Ammon's horn (tissue), 1 donor: ENCODE measurements at regions not wholly inside any gene's neighbourhood (a gene's known extent, or its start where the extent isn't known, plus 50 kb on each side); places are given as distances from the start of the nearest gene placed in this dataset.
A peak's percentile ranks its signal among the peaks of the same experiment; 100 is the strongest.
"Not testable (repeated sequence)": the region's sequence is repeated elsewhere in the genome, so short reads cannot be mapped to it uniquely, and the experiment has no call there.

Experiments
- DNase-seq: peaks from one replicate; pipeline ENCODE4 v3.0.0-alpha.2; 2016; ENCODE audit warnings: low spot score

GRCh38 chr7:115557296-115557695 lies 473.3 kb downstream of the TFEC start:
- not testable (repeated sequence) for DNase-seq

DNA sequence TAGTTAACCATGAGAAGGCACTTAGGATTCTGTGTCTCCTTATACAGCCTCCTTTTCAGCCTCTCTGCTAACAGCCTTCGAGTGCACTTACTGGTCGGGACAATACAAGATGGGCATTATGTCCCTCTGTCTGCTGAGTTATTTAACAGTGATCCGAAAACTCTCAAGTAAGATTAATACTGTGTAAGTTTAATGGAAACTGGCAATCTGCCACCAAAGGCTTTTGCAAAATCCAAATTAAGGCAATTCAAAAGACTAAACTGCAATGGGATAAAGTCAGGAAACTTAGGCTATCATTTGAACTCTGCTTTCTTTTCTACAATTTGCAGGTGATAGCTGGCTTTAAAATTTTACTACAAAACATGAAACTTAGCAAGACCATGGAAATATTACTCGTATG lies 477.8 kb downstream of the TFEC start:
- no peak for DNase-seq

DNA sequence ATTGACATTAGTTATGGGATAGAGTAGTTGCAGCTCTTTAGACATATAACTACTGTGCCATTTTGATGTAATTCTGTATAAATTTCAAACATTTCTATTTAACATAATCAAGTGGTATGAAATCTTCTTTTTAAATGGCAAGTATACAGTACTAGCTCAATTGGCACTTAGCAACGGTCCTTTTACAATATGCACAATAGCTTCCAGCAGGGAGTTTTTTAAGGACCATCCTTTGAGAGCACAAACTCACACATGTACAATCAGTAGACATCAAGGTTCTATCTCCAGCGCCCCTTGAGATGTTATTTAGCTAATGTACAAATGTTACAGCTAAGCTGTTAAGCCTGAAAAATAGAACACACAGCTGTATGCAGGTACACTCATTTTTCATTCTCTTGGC lies 480.7 kb downstream of the TFEC start:
- no peak for DNase-seq

- DNase-seq: no peak
These were observed 481.8 kb downstream of the TFEC start for GRCh38 chr7:115548756-115549155.

DNA sequence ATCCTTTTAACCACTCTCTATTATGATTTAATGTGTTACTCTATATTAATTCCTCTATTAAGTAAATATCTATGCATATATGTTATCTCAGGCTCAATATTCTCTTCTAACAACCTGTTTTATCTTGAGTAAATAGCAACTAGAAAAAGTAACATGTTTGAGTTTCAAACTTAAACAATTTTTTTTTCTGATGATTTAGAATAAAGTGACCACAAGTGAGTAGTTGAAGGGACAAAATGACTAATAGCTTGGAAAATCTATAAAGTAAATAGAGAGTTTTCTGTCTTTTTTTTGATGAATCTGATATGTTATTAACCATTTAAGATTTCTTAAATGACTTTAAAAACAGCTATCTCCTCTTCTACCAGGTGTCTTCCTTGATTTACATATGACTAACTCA lies 483.8 kb downstream of the TFEC start:
- no peak for DNase-seq

- DNase-seq: no peak
These were observed 496.8 kb downstream of the TFEC start for GRCh38 chr7:115533785-115534184.

DNA sequence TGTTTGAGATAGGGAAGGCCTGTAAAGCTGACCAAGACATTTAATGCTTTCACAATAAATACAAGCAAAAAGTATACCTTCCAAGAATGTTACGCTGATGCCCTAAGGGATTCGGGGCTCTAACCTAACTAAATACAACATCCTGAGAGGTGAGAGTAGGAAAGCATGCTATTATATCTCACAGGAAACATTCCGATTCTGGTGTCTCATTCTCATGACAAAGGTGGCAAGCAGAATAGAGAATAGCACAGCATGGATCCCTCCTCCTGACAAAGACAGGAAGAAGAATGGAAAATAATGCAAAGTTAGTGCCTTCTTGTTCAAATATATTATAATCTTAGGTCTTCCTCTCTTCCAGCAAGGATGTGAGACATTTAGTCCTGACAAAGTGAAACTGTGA lies 504.3 kb downstream of the TFEC start:
- DNase-seq: no peak

- DNase-seq: no peak
These were observed 508.4 kb downstream of the TFEC start for GRCh38 chr7:115522174-115522573.

GRCh38 chr7:115516341-115516740 lies 514.2 kb downstream of the TFEC start:
- DNase-seq: no peak

DNA sequence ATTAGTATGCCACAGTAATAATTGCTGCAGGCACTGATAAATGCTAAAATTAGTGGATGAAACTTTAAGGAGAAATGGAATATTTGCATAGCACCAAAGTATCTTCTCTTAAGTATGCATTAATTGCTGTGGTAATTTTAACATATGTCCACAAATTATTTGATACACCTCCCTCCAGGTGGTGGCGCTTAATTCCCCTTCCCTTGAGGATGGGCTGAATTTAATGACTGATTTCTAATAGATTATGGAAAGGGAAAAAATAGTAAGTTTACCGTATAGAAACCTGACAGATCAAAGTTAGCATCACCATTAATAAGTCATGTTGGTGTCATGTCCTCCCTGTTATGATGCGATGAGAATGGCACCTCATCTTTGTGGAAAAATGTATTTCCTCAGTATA lies 519.2 kb downstream of the TFEC start:
- no peak for DNase-seq

DNA sequence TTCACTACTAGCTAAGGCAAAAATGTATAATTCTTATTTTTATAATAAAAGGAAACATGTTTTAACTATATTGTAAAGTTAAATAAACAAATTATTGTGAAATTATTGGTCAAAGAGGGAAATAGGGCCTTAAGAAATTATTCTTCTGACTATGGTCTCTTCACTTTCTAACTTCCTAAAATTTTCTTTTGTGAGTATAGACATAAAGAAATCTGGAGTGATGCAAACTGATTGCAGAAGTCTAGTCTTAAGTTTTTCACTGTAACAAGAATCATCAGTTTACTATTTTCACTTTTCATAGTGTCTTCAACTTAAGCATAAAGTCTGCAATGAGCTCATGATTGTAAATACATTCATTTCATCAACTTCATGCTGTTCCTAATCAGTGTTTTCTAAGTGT lies 525.4 kb downstream of the TFEC start:
- no peak for DNase-seq

- no peak for DNase-seq
These were observed 530.6 kb downstream of the TFEC start for GRCh38 chr7:115499956-115500355.

DNA sequence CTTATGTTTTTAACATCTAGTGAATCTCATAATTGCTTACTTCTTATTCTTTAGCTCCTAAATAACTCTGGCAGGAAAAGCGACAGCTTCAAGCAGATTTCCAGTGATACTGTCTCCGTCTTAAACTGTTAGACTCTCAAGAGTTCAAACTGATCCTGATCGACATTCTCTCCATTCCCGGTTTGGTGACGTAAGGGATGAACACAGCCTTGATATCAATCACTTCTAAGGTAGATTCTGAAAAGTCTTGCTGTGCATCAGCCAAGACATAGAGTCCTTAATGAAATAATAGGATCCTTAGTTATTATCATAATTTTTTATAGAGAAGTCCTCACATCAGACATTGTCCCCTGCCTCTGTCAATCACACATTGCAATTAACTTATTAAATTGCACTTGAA lies 534.6 kb downstream of the TFEC start:
- no peak for DNase-seq

GRCh38 chr7:115494529-115495147 lies 535.9 kb downstream of the TFEC start:
- DNase-seq: no peak

DNA sequence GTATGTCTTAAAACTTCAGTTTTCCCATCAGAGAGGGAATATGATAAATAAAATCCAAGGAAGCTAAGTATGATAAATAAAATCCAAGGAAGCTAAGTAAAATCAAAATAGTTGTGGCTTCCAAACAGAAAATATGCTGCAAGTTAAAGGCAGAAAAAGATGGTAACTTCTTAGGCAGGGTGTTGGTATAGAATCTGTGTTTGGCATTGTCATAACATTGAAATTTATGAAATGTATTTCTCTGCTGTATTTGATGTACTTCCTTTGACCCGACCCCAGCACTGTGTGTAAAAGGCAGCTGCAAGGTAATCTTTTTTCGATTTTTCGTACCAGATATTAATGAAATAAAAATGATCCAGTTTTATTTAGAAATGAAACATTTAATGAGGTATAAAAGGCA lies 537.2 kb downstream of the TFEC start:
- no peak for DNase-seq

- DNase-seq: no peak
These were observed 538.7 kb downstream of the TFEC start for GRCh38 chr7:115491744-115492380.

DNA sequence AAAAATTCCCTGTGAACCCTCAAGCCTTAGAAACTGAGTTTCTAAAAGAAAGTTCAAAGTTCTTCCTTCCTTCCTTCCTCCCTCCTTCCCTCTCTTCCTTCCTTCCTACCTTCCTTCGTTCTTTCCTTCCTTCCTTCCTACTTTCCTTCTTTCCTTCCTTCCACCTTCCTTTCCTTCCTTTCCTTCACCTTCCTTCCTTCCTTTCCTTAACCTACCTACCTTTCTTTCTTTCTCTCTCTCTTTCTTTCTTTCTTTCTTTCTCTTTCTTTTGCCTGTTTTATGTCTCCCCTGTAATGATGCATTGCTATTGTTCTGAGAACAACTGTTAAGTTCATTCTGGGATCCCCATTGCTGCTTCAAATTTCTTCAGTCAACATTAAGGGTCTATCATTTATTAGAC lies 551.1 kb downstream of the TFEC start:
- no peak for DNase-seq

DNA sequence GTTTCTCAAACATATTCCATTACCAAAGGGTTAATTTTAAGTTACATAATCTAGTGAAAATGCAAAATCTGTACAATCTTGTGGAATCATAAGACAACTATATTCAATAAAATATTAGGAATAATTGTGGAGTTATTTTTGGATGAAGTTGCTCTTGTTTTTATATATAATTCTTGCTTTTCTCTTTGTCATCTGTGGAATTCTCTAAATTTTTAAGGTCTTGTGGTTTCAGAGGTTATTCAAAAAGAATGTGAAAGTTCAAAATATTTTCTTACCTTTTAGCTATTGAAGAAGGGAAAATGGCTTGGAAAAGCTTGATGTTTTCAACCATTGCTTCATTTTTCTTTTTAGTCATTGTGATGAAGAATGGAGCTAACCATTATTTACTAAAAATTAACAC lies 552.1 kb downstream of the TFEC start:
- no peak for DNase-seq

GRCh38 chr7:115477193-115477651 lies 553.3 kb downstream of the TFEC start:
- no peak for DNase-seq

DNA sequence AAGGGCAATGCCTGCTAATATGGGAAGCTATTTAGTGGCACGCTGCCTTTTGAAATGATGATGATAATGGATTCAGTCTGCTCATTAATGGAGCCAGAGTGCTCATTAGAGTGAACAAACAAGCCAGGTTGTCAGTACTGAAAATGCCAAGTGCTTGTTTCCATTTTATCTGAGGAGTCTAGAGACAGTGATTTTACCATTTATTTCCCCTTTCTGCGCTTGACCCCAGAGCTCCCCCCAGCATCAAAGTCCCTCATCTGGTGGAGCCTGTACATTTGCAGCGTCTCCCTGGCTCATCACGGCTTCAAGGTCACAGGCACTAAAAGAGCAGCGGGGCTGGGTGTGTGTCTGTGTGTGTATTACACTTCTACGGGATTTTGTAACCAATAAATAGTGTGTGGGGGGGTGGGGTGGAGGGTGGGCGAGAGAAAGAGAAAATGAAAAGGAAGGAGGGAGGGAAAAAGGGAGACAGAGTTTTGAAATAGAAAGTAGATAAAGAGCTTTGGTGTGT lies 553.8 kb downstream of the TFEC start:
- DNase-seq: no peak

GRCh38 chr7:115475761-115476385 lies 554.0 kb downstream of the MDFIC start:
- DNase-seq: peak; percentile 36

DNA sequence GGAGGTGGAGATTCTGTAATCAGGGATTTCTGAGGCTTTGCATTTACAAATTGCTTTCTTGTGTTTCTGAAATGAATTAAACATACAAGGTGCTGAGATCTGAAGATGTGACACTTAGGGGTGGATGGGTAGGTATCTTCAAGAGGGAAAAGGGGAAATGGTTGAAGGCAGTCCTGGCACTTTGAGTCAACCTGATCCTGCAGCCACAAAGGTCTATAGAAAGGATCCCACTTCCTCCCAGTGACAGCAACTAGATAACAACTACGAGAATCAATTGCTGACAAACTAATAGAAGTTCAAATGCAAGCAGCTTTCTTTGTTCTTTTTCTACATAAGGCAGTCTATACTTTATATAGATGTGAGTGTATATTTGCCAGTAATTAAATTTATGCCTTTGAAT lies 553.3 kb downstream of the MDFIC start:
- no peak for DNase-seq

DNA sequence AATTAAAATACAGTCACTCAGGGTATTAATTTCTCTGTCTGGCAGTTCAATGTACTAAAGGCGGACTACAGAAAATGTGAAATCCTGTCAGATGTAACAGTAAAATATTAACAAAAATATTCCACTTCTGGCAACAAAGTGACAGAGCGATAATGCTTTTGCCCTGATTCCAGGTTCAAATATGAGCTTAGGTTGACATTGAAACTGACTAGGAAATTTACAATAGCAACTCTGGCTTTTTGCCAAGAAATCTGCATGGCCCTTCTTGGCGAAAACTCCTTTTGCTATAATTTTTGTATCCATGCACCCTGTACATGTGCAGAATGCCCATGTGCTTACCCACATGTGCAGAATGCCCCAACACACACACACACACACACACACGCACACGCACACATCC lies 552.2 kb downstream of the MDFIC start:
- no peak for DNase-seq
